Testis (tissue), 2 donors: ENCODE measurements at regions not wholly inside any gene's neighbourhood (a gene's known extent, or its start where the extent isn't known, plus 50 kb on each side); places are given as distances from the start of the nearest gene placed in this dataset.

ENCODE experiments used
- POLR2A ChIP-seq: fragments of 450-650 bp; IDR thresholded peaks from one replicate; pipeline ENCODE4 v1.6.1; 2017; ENCODE audit warnings: antibody characterized with exemption, mild to moderate bottlenecking, moderate library complexity
- TF ChIP-seq, protein P1 (sequence below), 3 experiments: fragments of 450-650 bp in 2 of 3; fragments of 200-600 bp in 1 of 3; sonication (generic) in 1 of 3; IDR thresholded peaks; one replicate each; pipeline ENCODE4 v1.5.1; 2016 to 2019; ENCODE audit warnings: antibody characterized with exemption in 3 of 3, mild to moderate bottlenecking in 2 of 3, moderate library complexity in 1 of 3

GRCh38 chr16:24668481-24669061 is 60.9 kb upstream of the TNRC6A start:
- TF ChIP-seq, protein P1, sequence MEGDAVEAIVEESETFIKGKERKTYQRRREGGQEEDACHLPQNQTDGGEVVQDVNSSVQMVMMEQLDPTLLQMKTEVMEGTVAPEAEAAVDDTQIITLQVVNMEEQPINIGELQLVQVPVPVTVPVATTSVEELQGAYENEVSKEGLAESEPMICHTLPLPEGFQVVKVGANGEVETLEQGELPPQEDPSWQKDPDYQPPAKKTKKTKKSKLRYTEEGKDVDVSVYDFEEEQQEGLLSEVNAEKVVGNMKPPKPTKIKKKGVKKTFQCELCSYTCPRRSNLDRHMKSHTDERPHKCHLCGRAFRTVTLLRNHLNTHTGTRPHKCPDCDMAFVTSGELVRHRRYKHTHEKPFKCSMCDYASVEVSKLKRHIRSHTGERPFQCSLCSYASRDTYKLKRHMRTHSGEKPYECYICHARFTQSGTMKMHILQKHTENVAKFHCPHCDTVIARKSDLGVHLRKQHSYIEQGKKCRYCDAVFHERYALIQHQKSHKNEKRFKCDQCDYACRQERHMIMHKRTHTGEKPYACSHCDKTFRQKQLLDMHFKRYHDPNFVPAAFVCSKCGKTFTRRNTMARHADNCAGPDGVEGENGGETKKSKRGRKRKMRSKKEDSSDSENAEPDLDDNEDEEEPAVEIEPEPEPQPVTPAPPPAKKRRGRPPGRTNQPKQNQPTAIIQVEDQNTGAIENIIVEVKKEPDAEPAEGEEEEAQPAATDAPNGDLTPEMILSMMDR (IDR thresholded peaks at IDR 0.05) = no peak
- TF ChIP-seq POLR2A = no peak
